Type B pancreatic cell (in vitro differentiated cells): ENCODE measurements at regions not wholly inside any gene's neighbourhood (a gene's known extent, or its start where the extent isn't known, plus 50 kb on each side); places are given as distances from the start of the nearest gene placed in this dataset.

Experiments used
- DNase-seq: peaks from one replicate; pipeline ENCODE4 v3.0.0; 2021; ENCODE audit warnings: mixed read lengths; ENCODE audit not compliant: unreplicated experiment; ENCODE audit errors: extremely low spot score
- H3K27ac Mint-ChIP-seq: 2 replicates; pipeline ENCODE4 v1.8.0; 2021; ENCODE audit warnings: mild to moderate bottlenecking, mixed read lengths
- H3K27me3 Mint-ChIP-seq: 2 replicates; pipeline ENCODE4 v1.8.0; 2021; ENCODE audit warnings: mixed read lengths
- H3K36me3 Mint-ChIP-seq: 2 replicates; pipeline ENCODE4 v1.8.0; 2021; ENCODE audit warnings: mixed read lengths
- H3K4me1 Mint-ChIP-seq: one replicate; pipeline ENCODE4 v1.8.0; 2021; ENCODE audit warnings: mixed read lengths; ENCODE audit not compliant: unreplicated experiment
- H3K4me3 Mint-ChIP-seq: 2 replicates; pipeline ENCODE4 v1.8.0; 2021; ENCODE audit warnings: mild to moderate bottlenecking, mixed read lengths
- H3K9me3 Mint-ChIP-seq: 2 replicates; pipeline ENCODE4 v1.8.0; 2021; ENCODE audit warnings: mixed read lengths
- CTCF ChIP-seq: fragments of 200-600 bp; sonication (generic); conservative IDR thresholded peaks from 2 replicates; pipeline ENCODE4 v1.5.0; 2021; ENCODE audit warnings: antibody characterized with exemption, mild to moderate bottlenecking

- no peak overlapping the region for H3K27ac Mint-ChIP-seq
- no peaks in the 10 kb centered on the region for H3K36me3 Mint-ChIP-seq
- H3K9me3 Mint-ChIP-seq = peaks cover 15% of the 10 kb centered on the region
- TF ChIP-seq CTCF = no peak
- H3K27me3 Mint-ChIP-seq = no peaks in the 10 kb centered on the region
- peaks cover 14% of the 10 kb centered on the region for H3K4me1 Mint-ChIP-seq
- no peak for DNase-seq
- H3K4me3 Mint-ChIP-seq = no peak overlapping the region
These were observed 554.8 kb upstream of the CBLB start for GRCh38 chr3:106423321-106424225.

GRCh38 chr3:106425026-106425425 is 556.2 kb upstream of the CBLB start:
- no peak overlapping the region for H3K27ac Mint-ChIP-seq
- H3K9me3 Mint-ChIP-seq = peaks cover 15% of the 10 kb centered on the region
- H3K27me3 Mint-ChIP-seq = no peaks in the 10 kb centered on the region
- H3K36me3 Mint-ChIP-seq = no peaks in the 10 kb centered on the region
- no peak for DNase-seq
- TF ChIP-seq CTCF = no peak
- H3K4me3 Mint-ChIP-seq = no peak overlapping the region
- H3K4me1 Mint-ChIP-seq = peaks cover 14% of the 10 kb centered on the region

DNA sequence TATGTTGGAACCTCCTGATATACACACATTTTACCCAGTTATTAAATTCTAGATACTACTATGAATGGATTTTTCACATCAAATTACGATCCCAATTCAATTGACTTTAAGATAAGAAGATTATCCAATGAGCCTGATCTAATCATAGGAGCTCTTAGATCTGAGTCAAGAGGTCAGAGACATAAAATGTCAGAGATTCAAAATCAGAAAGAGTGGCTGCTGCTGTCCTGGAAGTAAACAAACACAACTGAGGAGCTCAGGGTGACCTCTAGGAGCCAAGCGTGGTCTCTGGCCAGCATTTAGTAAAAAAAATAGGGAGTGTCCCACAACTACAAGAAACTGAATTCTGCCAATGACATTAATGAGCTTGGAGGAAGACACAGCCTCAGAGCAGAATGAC is 557.1 kb upstream of the CBLB start:
- Mint-ChIP-seq H3K27ac (no peak overlapping the region), H3K4me3 (no peak overlapping the region), H3K27me3 (no peaks in the 10 kb centered on the region), H3K36me3 (no peaks in the 10 kb centered on the region), H3K4me1 (peaks cover 11% of the 10 kb centered on the region), H3K9me3 (peaks cover 11% of the 10 kb centered on the region)
- no peak for DNase-seq
- TF ChIP-seq CTCF = no peak

GRCh38 chr3:106428565-106428994 is 559.8 kb upstream of the CBLB start:
- H3K4me3 Mint-ChIP-seq = no peak overlapping the region
- no peaks in the 10 kb centered on the region for H3K36me3 Mint-ChIP-seq
- H3K27me3 Mint-ChIP-seq = no peaks in the 10 kb centered on the region
- H3K4me1 Mint-ChIP-seq = peaks cover 8% of the 10 kb centered on the region
- H3K9me3 Mint-ChIP-seq = peaks cover 4% of the 10 kb centered on the region
- DNase-seq = no peak
- TF ChIP-seq CTCF = no peak
- no peak overlapping the region for H3K27ac Mint-ChIP-seq

- Mint-ChIP-seq H3K27ac (no peak overlapping the region), H3K9me3 (no peaks in the 10 kb centered on the region), H3K27me3 (no peaks in the 10 kb centered on the region), H3K36me3 (no peaks in the 10 kb centered on the region), H3K4me1 (no peaks in the 10 kb centered on the region), H3K4me3 (no peak overlapping the region)
- no peak for DNase-seq
- TF ChIP-seq CTCF = no peak
These were observed 562.9 kb upstream of the CBLB start for GRCh38 chr3:106431721-106432120.
